GM20431 (cell line): ENCODE measurements at regions not wholly inside any gene's neighbourhood (a gene's known extent, or its start where the extent isn't known, plus 50 kb on each side); places are given as distances from the start of the nearest gene placed in this dataset.

Experiments
- in situ Hi-C: fragments of 300-500 bp; cut with MseI, MboI; formaldehyde crosslinking; loops from one replicate; pipeline ENCODE4 v1.15.0; 2020; ENCODE audit warnings: low sequenced_read_pairs; ENCODE audit not compliant: unreplicated experiment

GRCh38 chr15:93138681-93139250, 49.8 kb upstream of the RGMA start:
- in situ Hi-C loops: no loop called here
